Retinal pigment epithelial cell (primary cell): ENCODE measurements at regions not wholly inside any gene's neighbourhood (a gene's known extent, or its start where the extent isn't known, plus 50 kb on each side); places are given as distances from the start of the nearest gene placed in this dataset.

ENCODE experiments used
- DNase-seq: peaks from one replicate; pipeline ENCODE4 v3.0.0-alpha.2; 2010; ENCODE audit warnings: low read depth
- H3K4me3 ChIP-seq: 2 replicates; pipeline ENCODE4 v1.5.1; 2011; ENCODE audit warnings: mild to moderate bottlenecking, low read length, control low read depth, moderate library complexity
- TF ChIP-seq, protein P1 (sequence below): conservative IDR thresholded peaks from 2 replicates; pipeline ENCODE4 v1.5.1; 2011; ENCODE audit warnings: low read depth, low read length, control low read depth, inconsistent platforms

- TF ChIP-seq, protein P1, sequence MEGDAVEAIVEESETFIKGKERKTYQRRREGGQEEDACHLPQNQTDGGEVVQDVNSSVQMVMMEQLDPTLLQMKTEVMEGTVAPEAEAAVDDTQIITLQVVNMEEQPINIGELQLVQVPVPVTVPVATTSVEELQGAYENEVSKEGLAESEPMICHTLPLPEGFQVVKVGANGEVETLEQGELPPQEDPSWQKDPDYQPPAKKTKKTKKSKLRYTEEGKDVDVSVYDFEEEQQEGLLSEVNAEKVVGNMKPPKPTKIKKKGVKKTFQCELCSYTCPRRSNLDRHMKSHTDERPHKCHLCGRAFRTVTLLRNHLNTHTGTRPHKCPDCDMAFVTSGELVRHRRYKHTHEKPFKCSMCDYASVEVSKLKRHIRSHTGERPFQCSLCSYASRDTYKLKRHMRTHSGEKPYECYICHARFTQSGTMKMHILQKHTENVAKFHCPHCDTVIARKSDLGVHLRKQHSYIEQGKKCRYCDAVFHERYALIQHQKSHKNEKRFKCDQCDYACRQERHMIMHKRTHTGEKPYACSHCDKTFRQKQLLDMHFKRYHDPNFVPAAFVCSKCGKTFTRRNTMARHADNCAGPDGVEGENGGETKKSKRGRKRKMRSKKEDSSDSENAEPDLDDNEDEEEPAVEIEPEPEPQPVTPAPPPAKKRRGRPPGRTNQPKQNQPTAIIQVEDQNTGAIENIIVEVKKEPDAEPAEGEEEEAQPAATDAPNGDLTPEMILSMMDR = no peak
- DNase-seq = no peak
- H3K4me3 ChIP-seq = no peak overlapping the region
These were observed 152.6 kb upstream of the KYNU start for GRCh38 chr2:142724713-142725349.

- TF ChIP-seq, protein P1 = no peak
- DNase-seq = no peak
- H3K4me3 ChIP-seq = no peak overlapping the region
These were observed 153.3 kb upstream of the KYNU start for GRCh38 chr2:142724186-142724585.

- H3K4me3 ChIP-seq = no peak overlapping the region
- DNase-seq = no peak
- TF ChIP-seq, protein P1 = no peak
These were observed 154.2 kb upstream of the KYNU start for GRCh38 chr2:142723236-142723635.

DNA sequence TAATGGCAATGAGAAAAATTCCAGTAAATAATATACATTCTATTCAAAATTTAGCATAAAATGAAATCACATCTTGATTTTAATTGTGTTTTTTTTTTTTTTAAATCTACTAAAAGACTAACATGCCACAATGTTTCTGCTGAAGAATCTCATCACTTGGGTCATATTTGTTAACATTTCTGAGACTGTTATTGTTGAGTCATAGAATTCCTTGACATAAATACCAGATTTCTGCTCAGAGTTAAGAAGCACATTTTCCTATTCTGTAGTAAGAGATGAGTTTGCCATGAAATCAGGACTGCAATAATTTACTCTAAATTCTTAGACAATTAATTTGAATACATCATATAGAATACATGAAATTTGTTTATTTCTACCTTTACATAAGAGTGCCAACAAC is 154.9 kb upstream of the KYNU start:
- H3K4me3 ChIP-seq = no peak overlapping the region
- DNase-seq = no peak
- TF ChIP-seq, protein P1 = no peak

DNA sequence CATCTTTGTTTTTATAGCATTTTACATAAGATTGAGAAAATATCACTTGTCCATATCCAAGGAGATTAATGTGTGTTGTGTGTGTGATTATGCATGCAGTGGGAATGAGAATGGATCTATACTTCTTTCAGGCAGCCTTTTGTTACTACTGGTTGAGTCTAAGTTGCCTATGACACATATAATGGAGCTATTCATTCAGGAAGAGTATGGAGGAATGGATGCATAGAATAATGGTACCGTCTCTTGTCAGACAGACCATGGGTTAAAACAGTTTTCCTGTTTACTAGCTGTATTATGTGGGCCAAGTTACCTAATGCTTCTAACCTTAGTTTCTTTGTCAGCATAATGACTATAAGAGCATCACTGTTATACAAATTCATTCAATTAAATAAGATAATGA is 155.4 kb upstream of the KYNU start:
- DNase-seq = no peak
- H3K4me3 ChIP-seq = no peak overlapping the region
- TF ChIP-seq, protein P1 = no peak

- TF ChIP-seq, protein P1 = no peak
- H3K4me3 ChIP-seq = no peak overlapping the region
- DNase-seq = no peak
These were observed 156.4 kb upstream of the KYNU start for GRCh38 chr2:142721015-142721414.

DNA sequence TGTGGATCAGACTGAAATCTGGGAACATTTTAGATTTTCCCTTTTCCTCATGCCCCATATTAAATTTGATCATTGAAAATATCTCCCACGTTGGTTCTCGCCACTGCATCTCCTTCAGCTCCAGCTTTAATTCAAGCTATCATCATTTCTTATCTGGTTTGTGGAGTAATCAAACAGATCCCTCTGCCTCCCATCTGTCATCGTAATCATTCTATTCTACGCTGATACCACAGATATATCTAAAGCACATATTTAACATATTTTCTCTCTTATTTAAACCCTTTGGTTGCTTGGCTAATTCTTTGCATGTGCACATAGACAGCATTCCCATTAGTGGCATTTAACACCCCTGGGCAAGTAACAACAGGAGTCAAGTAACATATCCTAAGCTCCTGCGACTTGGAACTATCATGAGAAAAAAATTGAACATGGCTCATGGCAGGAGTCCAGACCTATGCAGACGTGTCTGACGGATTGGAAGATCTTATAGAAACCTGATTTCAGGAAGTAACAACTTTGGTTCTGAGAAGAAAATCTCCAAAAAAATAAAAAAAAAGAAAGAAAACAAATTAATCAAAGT is 158.8 kb upstream of the KYNU start:
- TF ChIP-seq, protein P1 = no peak
- peak; percentile 26 for DNase-seq
- no peak overlapping the region for H3K4me3 ChIP-seq
